HG02642 (cell line): ENCODE measurements at regions not wholly inside any gene's neighbourhood (a gene's known extent, or its start where the extent isn't known, plus 50 kb on each side); places are given as distances from the start of the nearest gene placed in this dataset.
"Not testable (repeated sequence)": the region's sequence is repeated elsewhere in the genome, so short reads cannot be mapped to it uniquely, and the experiment has no call there.

Experiments
- ATAC-seq: cut with Tn5 transposase; IDR thresholded peaks from one replicate; pipeline ENCODE4 v1.9.1; 2021; ENCODE audit warnings: mild to moderate bottlenecking; ENCODE audit not compliant: unreplicated experiment, poor library complexity

- no peak for ATAC-seq
Observed at GRCh38 chr7:64469673-64470072, 93.2 kb downstream of the ZNF680 start.

- ATAC-seq, result no peak
Observed at GRCh38 chr7:64465551-64465950, 97.3 kb downstream of the ZNF680 start.

DNA sequence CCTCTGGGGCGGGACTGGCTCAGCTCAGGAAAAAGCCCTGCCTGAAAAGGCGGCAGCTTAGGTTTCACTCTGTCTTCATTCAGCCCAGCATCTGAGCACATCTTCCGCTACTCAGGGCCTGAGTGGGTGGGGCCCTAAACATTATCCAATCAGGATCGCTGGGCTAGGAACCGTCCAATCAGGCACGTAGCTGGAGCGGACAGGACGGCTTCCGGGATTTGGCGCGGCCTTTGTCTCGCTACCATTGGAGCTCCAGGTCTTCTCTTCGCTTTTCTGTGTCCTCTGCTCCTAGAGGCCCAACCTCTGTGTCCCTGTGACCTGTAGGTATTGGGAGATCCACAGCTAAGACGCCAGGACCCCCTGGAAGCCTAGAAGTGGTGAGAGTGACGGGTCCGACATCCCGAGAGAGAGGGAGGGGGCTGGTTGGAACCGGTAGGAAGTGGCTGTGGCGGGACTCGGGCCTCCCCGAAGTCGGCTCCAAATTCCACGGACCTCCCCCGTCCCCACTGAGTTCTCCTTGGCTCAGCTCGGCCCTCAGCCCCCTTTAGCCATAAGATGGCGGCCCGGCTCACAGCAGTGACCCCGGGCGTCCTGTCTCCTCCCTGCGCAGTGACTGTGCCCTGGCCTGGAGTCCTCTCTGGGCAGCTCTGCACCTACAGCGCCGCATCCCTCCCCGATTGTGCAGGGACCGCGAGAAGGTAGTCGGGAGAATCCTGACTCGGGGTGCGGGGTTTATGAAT lies 99.1 kb downstream of the ZNF680 start:
- ATAC-seq, result peak; percentile 59

- ATAC-seq, result not testable (repeated sequence)
Observed at GRCh38 chr7:64459858-64460257, 103.0 kb downstream of the ZNF680 start.

GRCh38 chr7:64433590-64433989 lies 119.8 kb downstream of the ZNF736 start:
- ATAC-seq, result no peak

DNA sequence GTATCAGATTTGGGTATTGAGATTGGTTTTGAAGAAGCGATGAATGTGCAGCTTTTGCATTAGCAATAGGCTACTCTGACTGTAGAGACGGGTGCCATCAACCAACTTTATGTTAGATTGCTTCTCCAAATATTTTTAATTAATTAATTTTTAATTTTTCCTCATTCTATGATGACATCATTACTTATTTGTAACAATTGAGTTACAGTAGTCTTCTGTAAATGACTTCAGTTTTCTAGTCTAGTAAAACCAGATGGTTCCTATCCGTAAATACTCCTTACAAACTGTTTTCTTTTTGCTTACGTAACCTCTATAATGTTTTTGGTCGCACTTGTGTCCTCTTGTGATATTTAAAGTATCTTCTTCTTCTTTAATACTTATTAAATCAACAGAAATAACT lies 118.1 kb downstream of the ZNF736 start:
- no peak for ATAC-seq

DNA sequence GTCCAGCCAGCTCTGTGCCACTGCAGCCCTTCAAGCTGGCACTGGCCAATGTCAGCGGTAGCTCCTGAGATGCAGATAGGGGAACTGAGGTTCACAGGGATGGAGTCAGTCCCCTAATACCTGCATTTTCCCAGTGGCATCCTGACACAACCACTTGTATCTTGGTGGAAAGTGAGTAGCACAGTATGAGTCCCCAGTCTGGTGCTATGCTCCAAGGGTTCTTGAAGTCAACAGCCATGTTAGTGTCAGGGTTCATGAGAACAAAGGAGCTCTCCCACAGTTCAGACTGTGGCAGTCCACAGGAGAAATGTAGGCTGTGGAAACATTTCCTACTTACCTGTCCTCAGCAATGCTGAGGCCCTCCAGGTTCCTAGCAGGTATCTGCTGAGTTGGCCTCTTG lies 115.5 kb downstream of the ZNF736 start:
- no peak for ATAC-seq

DNA sequence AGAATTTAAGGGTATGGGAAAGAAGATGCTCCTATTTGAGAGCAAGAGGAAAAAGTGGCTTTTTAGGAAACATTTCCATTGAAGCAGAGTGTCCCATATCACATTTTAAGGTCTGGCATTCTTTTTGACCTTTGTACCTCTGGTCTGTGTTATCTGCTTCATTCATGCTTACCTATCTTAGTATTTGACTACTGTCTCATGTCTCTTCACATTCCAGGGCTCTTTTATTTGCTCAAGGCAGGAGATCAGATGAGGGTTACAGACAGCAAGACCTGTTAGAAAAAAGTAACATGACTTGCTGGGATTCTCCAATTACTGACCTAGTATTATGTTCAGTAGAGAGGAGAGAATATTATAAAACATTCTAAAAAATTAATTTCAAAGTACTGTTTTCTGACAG lies 111.7 kb downstream of the ZNF736 start:
- not testable (repeated sequence) for ATAC-seq

DNA sequence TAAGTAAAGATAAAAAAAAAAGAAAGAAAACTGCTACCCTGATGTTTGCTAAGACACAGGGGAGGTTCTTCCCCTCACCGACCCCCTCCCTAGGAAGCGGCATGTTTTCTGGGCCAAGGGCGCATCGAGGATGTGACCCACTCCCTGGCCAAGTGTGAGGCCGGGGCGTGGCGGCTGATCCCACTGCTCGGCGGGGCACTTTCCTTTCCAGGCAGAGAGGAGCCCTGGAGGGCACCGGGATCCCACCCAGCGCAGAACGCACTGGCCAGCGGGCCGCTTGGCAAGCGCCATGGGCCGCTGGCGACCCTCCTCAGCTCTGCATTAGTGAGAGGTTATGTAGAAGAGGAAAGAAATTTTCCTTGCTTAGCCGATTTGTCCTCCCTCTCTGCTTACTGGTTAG lies 93.4 kb downstream of the ZNF736 start:
- ATAC-seq, result no peak
